Superior temporal gyrus (tissue), 1 donor: ENCODE measurements at regions not wholly inside any gene's neighbourhood (a gene's known extent, or its start where the extent isn't known, plus 50 kb on each side); places are given as distances from the start of the nearest gene placed in this dataset.
"Not testable (repeated sequence)": the region's sequence is repeated elsewhere in the genome, so short reads cannot be mapped to it uniquely, and the experiment has no call there.

ENCODE experiments used
- DNase-seq: peaks from one replicate; pipeline ENCODE4 v3.0.0-alpha.2; 2016; ENCODE audit errors: extremely low spot score

- DNase-seq, result no peak
Measured at GRCh38 chr12:131389054-131390013, 321.6 kb upstream of the SFSWAP start.

DNA sequence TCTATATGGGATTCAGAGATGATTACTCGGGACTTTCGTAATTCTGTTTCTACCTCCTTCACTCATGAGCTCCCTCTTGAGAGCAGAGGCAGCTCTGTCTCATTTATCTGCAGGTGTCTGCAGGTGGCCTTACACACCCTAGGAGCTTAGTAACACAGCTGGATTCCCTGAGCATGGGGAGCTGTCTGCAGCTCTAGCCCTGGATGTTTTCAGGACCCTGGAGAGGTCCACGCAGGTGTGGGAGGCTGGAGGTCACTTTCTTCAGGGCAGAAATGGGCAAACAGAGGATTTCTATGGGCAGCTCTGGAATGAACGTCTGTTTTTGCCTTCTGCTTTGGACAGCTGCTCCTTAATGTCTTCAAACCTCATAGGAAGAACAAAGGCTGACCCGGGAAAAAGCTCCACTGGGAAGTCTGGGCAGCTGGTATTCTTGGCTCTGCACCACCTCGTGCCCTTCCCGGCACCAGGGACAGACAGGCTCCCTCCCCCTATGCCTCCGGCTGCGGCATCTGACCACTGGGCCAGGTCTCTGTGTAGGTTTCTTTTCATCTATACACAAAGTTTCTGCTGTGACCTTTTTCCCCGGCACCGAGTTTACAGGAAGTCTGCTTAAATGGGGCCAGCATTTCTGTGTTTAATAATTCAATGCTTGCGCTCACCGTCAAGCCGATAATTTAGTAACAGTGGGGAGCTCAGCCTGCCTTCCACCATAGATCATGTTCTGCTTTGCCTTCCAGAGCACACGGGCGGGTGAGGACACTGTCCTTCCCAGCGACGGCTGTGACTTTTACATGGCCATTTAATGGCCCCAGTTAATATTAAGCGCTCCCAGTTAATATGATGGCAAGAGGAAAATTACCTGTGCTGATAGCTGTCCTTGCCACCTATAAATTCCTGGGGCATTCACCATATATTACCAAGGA lies 320.2 kb upstream of the SFSWAP start:
- DNase-seq, result no peak

DNA sequence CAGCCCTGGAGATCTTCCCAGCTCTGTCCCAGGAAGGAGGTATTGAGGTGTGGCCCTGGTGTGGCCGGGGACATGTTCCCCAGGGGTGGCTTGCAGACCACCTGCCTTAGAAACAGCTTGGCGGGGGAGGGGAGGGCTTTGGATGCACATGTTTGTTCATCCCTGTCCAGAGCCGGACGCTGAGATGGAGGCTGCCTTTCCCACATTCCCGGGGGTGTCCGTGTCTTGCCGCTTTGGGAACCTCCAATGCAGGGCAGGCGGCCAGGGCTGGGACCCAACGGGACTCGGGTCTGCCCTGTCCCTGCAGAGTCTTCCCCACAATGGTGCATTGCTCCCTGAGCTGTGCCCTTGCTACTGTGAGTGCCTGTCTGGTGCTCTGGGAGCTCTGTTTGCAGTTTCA lies 319.5 kb upstream of the SFSWAP start:
- no peak for DNase-seq

DNA sequence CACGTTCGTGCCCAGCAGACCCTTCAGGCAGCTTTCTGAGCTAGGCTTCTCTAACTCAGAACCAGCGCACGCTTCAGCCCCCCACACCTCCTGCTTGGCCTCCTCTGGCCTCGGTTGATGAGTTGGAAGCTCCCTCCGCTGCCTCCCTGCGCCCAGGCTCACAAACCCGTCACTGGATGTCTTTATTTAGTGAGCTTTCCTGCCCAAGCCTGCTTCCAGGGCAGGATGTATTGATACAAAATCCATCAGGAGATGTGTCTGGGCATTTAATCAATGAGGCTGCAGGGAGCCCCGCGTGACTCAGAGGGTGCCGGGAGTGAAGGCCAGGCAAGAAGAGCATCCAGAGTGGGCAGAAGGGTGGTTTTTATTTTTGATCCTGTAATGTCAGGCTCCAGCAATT lies 316.1 kb upstream of the SFSWAP start:
- DNase-seq, result not testable (repeated sequence)

GRCh38 chr12:131395209-131395684 lies 315.6 kb upstream of the SFSWAP start:
- DNase-seq, result not testable (repeated sequence)

GRCh38 chr12:131395971-131396573 lies 314.8 kb upstream of the SFSWAP start:
- no peak for DNase-seq

DNA sequence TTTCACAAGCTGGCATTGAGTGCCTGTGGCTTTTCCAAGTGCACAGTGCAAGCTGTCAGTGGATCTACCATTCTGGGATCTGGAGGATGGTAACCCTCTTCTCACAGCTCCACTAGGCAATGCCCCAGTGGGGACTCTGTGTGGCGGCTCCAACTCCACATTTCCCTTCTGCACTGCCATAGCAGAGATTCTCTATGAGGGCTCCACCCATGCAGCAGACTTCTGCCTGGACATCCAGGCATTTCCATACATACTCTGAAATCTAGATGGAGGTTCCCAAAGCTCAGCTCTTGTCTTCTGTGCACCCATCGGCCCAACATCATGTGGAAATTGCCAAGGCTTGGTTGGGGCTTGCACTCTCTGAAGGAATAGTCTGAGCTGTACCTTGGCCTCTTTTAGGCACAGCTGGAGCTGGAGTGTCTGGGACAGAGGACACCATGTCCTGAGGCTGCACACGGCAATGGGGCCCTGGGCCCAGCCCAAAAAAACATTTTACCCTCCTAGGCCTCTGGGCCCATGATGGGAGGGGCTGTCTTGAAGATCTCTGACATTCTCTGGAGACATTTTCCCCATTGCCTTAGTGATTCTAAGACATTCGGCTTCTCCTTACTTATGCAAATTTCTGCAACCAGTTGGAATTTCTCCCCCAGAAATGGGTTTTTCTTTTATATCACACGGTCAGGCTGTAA lies 313.3 kb upstream of the SFSWAP start:
- DNase-seq, result no peak

GRCh38 chr12:131399000-131399399 lies 311.9 kb upstream of the SFSWAP start:
- no peak for DNase-seq

DNA sequence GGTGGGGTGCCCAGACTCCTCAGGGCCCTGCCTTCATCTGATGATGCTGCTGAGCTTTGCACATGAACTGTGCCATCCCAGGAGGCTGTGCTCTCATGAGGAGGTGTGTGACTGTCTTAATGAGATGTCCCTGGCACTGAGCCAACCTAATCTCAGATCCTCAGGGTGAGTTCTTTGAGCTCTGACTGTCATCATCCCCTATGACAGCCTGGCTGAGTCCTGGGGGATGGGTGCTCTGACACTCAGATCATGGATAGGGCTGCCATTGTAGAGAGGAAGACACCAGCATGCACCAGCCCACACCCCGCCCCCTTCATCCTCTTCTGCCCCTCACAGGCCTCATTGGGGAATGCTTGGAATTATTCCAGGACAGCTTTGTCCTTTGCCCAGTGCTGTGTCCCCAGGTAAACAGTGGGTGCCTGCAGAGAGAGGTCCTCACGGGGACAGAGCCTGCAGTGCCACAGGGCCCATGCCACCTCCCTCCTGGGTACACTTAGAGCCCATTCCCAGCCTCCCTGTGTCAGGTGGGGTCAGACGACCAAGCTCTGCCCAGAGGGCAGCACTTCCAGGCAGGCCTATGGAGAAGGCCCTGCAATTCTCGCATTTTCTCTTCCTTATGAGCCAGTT lies 310.1 kb upstream of the SFSWAP start:
- not testable (repeated sequence) for DNase-seq

DNA sequence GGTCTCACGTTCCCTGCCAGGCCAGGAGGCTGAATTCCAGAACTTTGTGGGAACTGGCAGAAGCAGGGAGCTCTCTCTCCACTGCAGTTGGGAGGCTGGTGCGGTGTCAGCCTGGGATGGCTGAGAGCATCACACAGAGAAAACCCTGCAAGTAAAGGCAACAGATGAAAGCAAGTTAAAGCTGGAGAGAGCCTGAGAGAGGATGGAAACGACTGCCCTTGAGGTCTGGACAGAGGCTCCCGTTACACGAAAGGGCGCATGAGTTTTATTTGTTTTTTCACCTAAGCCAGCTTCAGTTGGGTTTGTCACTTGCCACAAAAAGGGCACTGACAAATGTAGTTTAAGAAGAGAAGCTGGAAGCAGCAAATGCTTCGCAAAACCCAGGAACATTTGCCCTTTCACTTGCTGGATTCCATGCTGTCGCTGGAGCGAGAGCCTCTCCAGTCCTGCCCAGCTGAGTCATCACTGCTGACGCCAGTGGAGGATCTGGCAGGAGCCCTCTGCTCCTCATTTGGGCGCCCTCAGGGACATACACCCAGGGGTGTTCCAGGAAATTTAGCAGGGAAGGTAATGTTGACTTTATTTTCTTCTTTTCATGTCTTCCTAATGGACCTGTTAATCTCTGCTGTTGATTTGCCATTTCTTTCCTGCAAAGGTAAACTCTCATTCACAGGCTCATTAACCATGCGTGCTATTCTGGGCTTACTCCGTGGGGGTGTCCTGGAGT lies 308.8 kb upstream of the SFSWAP start:
- DNase-seq, result not testable (repeated sequence)

DNA sequence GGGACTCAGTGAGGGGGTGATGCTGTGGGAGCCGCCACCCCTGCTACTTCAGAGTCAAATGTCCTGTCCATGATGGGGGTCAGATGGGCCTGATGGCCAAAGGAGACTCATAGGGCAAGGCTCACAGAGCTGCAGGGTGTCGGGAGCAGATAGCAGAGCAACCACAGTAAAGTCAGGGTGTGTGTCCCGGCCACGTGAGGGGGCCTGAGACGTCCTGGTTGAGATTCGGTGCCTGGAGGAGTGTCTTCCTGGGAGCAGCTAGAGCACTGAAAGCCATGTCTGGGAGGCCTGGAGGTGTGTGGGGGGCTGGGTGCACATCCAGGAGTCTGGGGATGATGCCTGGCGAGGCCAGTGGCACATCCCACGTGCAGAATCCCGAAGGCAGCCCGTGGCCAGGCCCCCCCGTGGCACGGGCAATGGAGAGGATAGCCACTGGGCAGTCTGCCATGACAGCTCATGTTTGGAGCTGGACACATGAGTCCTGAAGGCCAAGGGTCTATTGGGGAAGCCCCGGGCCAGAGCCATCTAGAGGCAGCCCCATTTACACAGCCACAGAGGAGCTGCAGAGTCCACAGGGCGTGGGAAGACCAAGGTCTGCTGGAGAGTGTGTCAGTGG lies 308.0 kb upstream of the SFSWAP start:
- no peak for DNase-seq

- DNase-seq, result no peak
Measured at GRCh38 chr12:131403676-131404075, 307.2 kb upstream of the SFSWAP start.

- no peak for DNase-seq
Measured at GRCh38 chr12:131404705-131405104, 306.2 kb upstream of the SFSWAP start.

DNA sequence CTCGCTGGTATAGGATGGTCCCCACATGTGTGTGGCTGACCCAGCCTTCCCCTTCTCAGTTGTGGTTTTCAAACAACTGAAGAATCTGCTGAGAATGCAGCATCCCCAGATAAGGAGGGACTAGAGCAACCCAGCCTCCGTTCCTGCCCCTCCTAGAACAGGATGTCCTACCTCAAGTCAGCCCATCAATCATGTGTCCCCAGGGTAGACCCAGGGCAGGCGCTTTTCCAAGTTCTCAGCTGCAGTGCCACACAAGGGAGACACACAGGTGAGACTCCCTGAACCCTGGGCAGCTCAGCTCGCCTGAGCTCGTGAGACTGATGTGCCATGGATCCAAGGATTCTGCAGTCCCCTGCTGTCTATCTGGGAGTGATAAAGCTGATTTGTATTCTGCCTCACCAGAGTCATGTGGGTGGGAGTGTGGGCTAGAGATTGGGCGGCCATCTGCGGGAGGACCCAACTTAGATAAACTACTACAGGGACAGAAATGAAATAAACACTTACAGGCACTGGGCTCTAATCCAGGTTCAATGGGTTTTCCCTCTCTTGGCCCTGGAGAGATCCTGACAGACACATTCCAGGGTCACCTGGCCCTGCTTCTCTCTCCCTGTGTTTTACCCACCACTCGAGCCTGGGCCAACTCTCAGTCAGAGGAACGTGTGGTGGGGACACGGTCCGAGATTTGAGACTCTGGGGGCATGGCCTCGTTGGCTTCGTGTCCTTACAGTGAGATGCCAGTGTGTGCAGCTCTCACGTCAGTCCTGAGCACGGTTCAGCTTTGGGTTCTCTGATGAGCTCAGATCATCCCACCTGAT lies 303.5 kb upstream of the SFSWAP start:
- DNase-seq, result no peak

GRCh38 chr12:131408036-131408365 lies 302.9 kb upstream of the SFSWAP start:
- no peak for DNase-seq

DNA sequence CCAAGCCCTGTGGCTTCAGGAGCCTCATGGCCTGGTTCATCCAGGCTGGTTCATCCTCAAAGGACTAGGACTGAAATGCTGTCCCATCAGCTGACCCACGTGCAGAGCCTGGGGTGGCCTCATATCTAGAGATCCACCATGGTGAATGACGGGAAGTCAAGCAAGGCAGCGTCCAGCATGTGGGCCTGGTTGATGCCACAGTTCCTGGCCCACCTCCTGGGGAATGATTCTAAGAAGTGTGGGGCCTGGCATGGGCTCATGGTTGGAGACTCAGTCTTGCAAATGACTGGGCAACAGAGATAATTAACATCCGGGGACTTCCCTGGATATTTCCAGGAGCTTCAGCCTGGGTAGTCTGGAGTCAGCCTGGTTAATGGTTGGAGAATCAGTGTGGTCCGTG lies 302.4 kb upstream of the SFSWAP start:
- no peak for DNase-seq

GRCh38 chr12:131409211-131409610 lies 301.7 kb upstream of the SFSWAP start:
- no peak for DNase-seq

- DNase-seq, result not testable (repeated sequence)
Measured at GRCh38 chr12:131411827-131412226, 299.1 kb upstream of the SFSWAP start.

DNA sequence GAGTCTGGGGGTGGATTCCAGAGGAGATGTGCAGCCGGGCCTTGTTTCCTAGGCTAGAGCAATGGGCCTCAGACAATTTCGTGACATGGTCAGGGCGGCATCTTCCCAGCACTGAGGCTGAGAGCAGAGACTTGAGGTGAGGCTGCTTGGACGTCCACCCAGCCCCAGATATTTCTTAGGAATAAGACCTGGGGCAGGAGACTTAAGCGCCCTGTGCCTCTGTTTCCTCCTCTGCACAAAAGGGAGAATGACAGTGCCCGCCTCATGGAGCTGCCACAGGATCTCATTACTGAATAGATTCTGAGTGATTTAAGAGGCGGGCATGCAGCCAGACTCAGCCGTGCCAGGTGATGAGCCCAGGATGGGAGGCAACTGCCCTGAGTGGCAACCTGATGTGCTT lies 297.9 kb upstream of the SFSWAP start:
- no peak for DNase-seq
